ENCODE measurements at regions not wholly inside any gene's neighbourhood (a gene's known extent, or its start where the extent isn't known, plus 50 kb on each side); places are given as distances from the start of the nearest gene placed in this dataset.

DNA sequence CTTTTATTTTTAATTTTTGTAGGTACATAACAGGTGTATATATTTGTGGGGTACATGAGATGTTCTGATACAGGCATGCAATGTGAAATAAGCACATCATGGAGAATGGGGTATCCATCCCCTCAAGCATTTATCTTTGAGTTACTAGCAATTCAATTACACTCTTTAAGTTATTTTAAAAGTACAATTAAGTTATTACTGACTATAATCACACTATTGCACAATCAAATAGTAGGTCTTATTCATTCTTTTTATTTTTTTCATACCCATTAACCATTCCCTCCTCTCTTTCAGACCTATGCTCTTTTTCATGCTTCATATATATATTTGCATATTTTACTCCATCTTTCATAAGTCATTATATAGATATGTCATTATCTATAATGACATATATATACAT is 93.3 kb downstream of the MAGEB5 start:
- H3F3A ChIP-seq (ENCODE audit: low read length, unreplicated experiment), result no peaks in the 10 kb centered on the region

DNA sequence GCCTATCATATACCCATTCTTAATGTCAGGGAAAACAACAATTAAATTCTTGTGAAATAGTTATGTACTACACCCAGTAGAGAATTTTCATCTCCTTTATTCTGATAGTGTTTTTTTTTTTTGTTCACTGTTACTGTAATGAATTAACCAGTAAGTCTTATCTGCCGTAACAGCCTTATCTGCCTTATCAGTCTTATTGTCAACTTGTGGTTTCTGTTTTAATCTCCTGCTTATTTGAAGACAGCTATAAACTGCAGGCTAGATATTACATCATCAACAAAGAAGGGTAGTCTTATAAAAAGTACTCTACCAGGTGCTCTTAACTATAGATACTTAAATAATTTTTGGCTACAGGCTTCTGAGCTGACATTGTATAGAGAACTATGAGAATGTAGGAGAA is 79.5 kb downstream of the MAGEB5 start:
- intact Hi-C loops (cut with micrococcal nuclease), result no loop called here
- no TSS peak for BruUV-seq (replicated peaks)

More for the DNA sequence above, 93.3 kb downstream of the MAGEB5 start:
- Histone ChIP-seq H3K9me3 (ENCODE audit: low read length) (no peaks in the 10 kb centered on the region), H2AFZ (ENCODE audit: low read length) (no peak overlapping the region), H4K20me1 (ENCODE audit: low read length) (no peaks in the 10 kb centered on the region), H3K27ac (ENCODE audit: low read length) (no peak overlapping the region), H3K79me2 (ENCODE audit: low read length) (no peaks in the 10 kb centered on the region), H3K27me3 (ENCODE audit: low read length) (no peaks in the 10 kb centered on the region), H3K4me3 (ENCODE audit: low read length) (no peak overlapping the region), H3K4me2 (ENCODE audit: low read length) (no peak overlapping the region), H3K9ac (ENCODE audit: low read length) (no peak overlapping the region), H3K9me2 (replicated peaks; ENCODE audit: low read length) (no peaks in the 10 kb centered on the region), H3K4me1 (ENCODE audit: insufficient read depth, low read length) (no peaks in the 10 kb centered on the region), H3K36me3 (ENCODE audit: low read depth, low read length) (no peaks in the 10 kb centered on the region)
- TF ChIP-seq EZH2phosphoT487 (IDR thresholded peaks at IDR 0.05; ENCODE audit: borderline replicate concordance, low read length) (no peak), EZH2 (IDR thresholded peaks at IDR 0.05; ENCODE audit: low read length, unreplicated experiment) (no peak)
- TF ChIP-seq, protein P1, sequence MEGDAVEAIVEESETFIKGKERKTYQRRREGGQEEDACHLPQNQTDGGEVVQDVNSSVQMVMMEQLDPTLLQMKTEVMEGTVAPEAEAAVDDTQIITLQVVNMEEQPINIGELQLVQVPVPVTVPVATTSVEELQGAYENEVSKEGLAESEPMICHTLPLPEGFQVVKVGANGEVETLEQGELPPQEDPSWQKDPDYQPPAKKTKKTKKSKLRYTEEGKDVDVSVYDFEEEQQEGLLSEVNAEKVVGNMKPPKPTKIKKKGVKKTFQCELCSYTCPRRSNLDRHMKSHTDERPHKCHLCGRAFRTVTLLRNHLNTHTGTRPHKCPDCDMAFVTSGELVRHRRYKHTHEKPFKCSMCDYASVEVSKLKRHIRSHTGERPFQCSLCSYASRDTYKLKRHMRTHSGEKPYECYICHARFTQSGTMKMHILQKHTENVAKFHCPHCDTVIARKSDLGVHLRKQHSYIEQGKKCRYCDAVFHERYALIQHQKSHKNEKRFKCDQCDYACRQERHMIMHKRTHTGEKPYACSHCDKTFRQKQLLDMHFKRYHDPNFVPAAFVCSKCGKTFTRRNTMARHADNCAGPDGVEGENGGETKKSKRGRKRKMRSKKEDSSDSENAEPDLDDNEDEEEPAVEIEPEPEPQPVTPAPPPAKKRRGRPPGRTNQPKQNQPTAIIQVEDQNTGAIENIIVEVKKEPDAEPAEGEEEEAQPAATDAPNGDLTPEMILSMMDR (conservative IDR thresholded peaks at IDR 0.05; ENCODE audit: low read depth, low read length), result no peak
- ATAC-seq (no peak), DNase-seq (no peak)
- POLR2A ChIA-PET (ENCODE audit: unreplicated experiment), result no interaction called here
- intact Hi-C loops (cut with micrococcal nuclease), result no loop called here
- no TSS peak for BruUV-seq (replicated peaks)
- CTCF ChIA-PET, result no interaction called here

DNA sequence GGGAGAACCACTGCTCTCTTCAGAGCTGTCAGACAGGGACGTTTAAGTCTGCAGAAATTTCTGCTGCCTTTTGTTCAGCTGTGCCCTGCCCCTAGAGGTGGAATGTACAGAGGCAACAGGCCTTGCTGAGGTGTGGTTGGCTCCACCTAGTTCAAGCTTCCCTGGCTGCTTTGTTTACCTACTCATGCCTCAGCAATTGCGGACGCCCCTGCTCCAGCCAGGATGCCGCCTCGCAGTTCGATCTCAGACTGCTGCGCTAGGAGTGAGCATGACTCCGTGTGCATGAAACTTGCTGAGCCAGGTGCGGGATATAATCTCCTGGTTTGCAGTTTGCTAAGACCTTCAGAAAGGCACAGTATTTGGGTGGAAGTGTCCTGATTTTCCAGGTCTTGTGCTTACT is 70.9 kb downstream of the MAGEB5 start:
- Histone ChIP-seq H3K9ac (ENCODE audit: low read length) (no peak overlapping the region), H4K20me1 (ENCODE audit: low read length) (no peaks in the 10 kb centered on the region), H2AFZ (ENCODE audit: low read length) (no peak overlapping the region), H3K9me3 (ENCODE audit: low read length) (no peaks in the 10 kb centered on the region), H3K36me3 (ENCODE audit: low read depth, low read length) (no peaks in the 10 kb centered on the region), H3K4me1 (ENCODE audit: insufficient read depth, low read length) (no peaks in the 10 kb centered on the region), H3K27ac (ENCODE audit: low read length) (no peak overlapping the region), H3K4me2 (ENCODE audit: low read length) (no peak overlapping the region), H3F3A (ENCODE audit: low read length, unreplicated experiment) (no peaks in the 10 kb centered on the region), H3K4me3 (ENCODE audit: low read length) (no peak overlapping the region), H3K9me2 (replicated peaks; ENCODE audit: low read length) (no peaks in the 10 kb centered on the region), H3K27me3 (ENCODE audit: low read length) (no peaks in the 10 kb centered on the region), H3K79me2 (ENCODE audit: low read length) (no peaks in the 10 kb centered on the region)
- no peak for DNase-seq
- ChIA-PET POLR2A (ENCODE audit: unreplicated experiment) (no interaction called here), CTCF (no interaction called here)
- TF ChIP-seq EZH2phosphoT487 (IDR thresholded peaks at IDR 0.05; ENCODE audit: borderline replicate concordance, low read length), result no peak
- no peak for TF ChIP-seq EZH2 (IDR thresholded peaks at IDR 0.05; ENCODE audit: low read length, unreplicated experiment)
- TF ChIP-seq, protein P1 (conservative IDR thresholded peaks at IDR 0.05; ENCODE audit: low read depth, low read length), result no peak
- BruUV-seq (replicated peaks), result no TSS peak
- intact Hi-C loops (cut with micrococcal nuclease), result no loop called here
- ATAC-seq, result no peak

More for the DNA sequence above, 79.5 kb downstream of the MAGEB5 start:
- Histone ChIP-seq H3K4me1 (ENCODE audit: insufficient read depth, low read length) (no peaks in the 10 kb centered on the region), H3K36me3 (ENCODE audit: low read depth, low read length) (no peaks in the 10 kb centered on the region), H3K27me3 (ENCODE audit: low read length) (no peaks in the 10 kb centered on the region), H3K27ac (ENCODE audit: low read length) (no peak overlapping the region), H3F3A (ENCODE audit: low read length, unreplicated experiment) (no peaks in the 10 kb centered on the region), H3K9ac (ENCODE audit: low read length) (no peak overlapping the region), H3K4me3 (ENCODE audit: low read length) (no peak overlapping the region), H3K9me3 (ENCODE audit: low read length) (no peaks in the 10 kb centered on the region), H3K4me2 (ENCODE audit: low read length) (no peak overlapping the region), H4K20me1 (ENCODE audit: low read length) (no peaks in the 10 kb centered on the region), H3K9me2 (replicated peaks; ENCODE audit: low read length) (no peaks in the 10 kb centered on the region), H3K79me2 (ENCODE audit: low read length) (no peaks in the 10 kb centered on the region), H2AFZ (ENCODE audit: low read length) (no peak overlapping the region)
- ChIA-PET CTCF (no interaction called here), POLR2A (ENCODE audit: unreplicated experiment) (no interaction called here)
- DNase-seq (no peak), ATAC-seq (no peak)
- TF ChIP-seq EZH2 (IDR thresholded peaks at IDR 0.05; ENCODE audit: low read length, unreplicated experiment), result no peak
- no peak for TF ChIP-seq EZH2phosphoT487 (IDR thresholded peaks at IDR 0.05; ENCODE audit: borderline replicate concordance, low read length)

Data from PC-3 (cell line).